K562 (cell line): ENCODE measurements at regions not wholly inside any gene's neighbourhood (a gene's known extent, or its start where the extent isn't known, plus 50 kb on each side); places are given as distances from the start of the nearest gene placed in this dataset.
"Not testable (repeated sequence)": the region's sequence is repeated elsewhere in the genome, so short reads cannot be mapped to it uniquely, and the experiment has no call there.

Experiments
- ATAC-seq: fragments of 200-7000 bp; cut with Tn5 transposase; 3 replicates; pipeline ENCODE4 v1.9.1; 2020; ENCODE audit warnings: moderate library complexity
- BruUV-seq: library from RNA; stranded (reverse); fragments of 400-500 nt; replicated peaks from 2 replicates; lab custom pipeline; 2021; lab: Mats Ljungman, UMichigan
- CTCF ChIA-PET: fragments of 300-600 bp; formaldehyde crosslinking; extraction: SDS; loops from one replicate; lab custom pipeline; 2021; ENCODE audit warnings: low intra/inter-chr PET ratio; lab: Yijun Ruan, JAX
- POLR2A ChIA-PET: fragments of 300-600, 350-650 bp; sonication (Branson Sonifier 250); formaldehyde crosslinking; extraction: SDS; loops from one replicate; lab custom pipeline; 2021; ENCODE audit warnings: antibody characterized with exemption, inconsistent platforms; lab: Yijun Ruan, JAX
- DNase-seq, 4 experiments: peaks; one replicate each; pipeline versions ENCODE4 v3.0.0 to v3.0.0-alpha.2; 2011 to 2018; ENCODE audit warnings: low spot score in 3 of 4, mixed read lengths in 3 of 4; ENCODE audit errors: extremely low read depth in 1 of 4
- FAIRE-seq: peaks from 2 replicates; lab custom pipeline; 2011; peaks lifted over from hg19 to GRCh38; lab: Jason Lieb, UNC
- H2AFZ ChIP-seq: 2 replicates; pipeline ENCODE4 v1.6.0; 2011; ENCODE audit warnings: low read depth, low read length, control low read depth, inconsistent platforms
- H3K27ac ChIP-seq: fragments of 200-600 bp; 3 replicates; pipeline ENCODE4 v1.8.0; 2011; ENCODE audit warnings: low read depth, mild to moderate bottlenecking, control low read depth, inconsistent platforms, low read length, moderate library complexity, mixed read lengths; ENCODE audit errors: extremely low read depth
- H3K27me3 ChIP-seq, 2 experiments: fragments of 300-600 bp in 1 of 2; 2 replicates in 1 of 2; 3 replicates in 1 of 2; pipeline versions ENCODE4 v1.6.0 to v1.8.0; 2011; ENCODE audit warnings: inconsistent platforms in 2 of 2, low read length in 2 of 2, mild to moderate bottlenecking in 1 of 2, mixed read lengths in 1 of 2, moderate library complexity in 1 of 2; ENCODE audit not compliant: control insufficient read depth in 2 of 2, insufficient read depth in 2 of 2
- H3K36me3 ChIP-seq: fragments of 300-600 bp; 3 replicates; pipeline ENCODE4 v1.8.0; 2011; ENCODE audit warnings: mild to moderate bottlenecking, low read length, inconsistent platforms; ENCODE audit not compliant: control insufficient read depth, insufficient read depth
- H3K4me1 ChIP-seq, 2 experiments: fragments of 200-600 bp in 1 of 2; replicated peaks in 1 of 2; 2 replicates in 1 of 2; 3 replicates in 1 of 2; pipeline versions ENCODE4 v1.5.1 to v1.8.0; 2011; ENCODE audit warnings: inconsistent platforms in 2 of 2, low read length in 2 of 2, mild to moderate bottlenecking in 1 of 2, mixed read lengths in 1 of 2, moderate library complexity in 1 of 2; ENCODE audit not compliant: control insufficient read depth in 2 of 2, insufficient read depth in 2 of 2
- H3K4me2 ChIP-seq: 2 replicates; pipeline ENCODE4 v1.6.1; 2011; ENCODE audit warnings: low read length, control low read depth, inconsistent platforms, mixed read lengths; ENCODE audit not compliant: insufficient read depth
- H3K4me3 ChIP-seq: fragments of 200-600 bp; sonication (generic), shearing (Covaris generic); 2 replicates; pipeline ENCODE4 v1.5.1; 2016; ENCODE audit warnings: control low read depth, inconsistent platforms
- H3K79me2 ChIP-seq: fragments of 200-600 bp; 3 replicates; pipeline ENCODE4 v1.8.0; 2011; ENCODE audit warnings: low read length, inconsistent platforms; ENCODE audit not compliant: control insufficient read depth, insufficient read depth
- H3K9ac ChIP-seq, 2 experiments: 2 replicates each; pipeline versions ENCODE4 v1.6.0 to v1.6.1; 2011; ENCODE audit warnings: low read depth in 2 of 2, low read length in 2 of 2, control low read depth in 1 of 2, inconsistent platforms in 1 of 2, mild to moderate bottlenecking in 1 of 2, mixed read lengths in 1 of 2; ENCODE audit not compliant: insufficient read depth in 1 of 2
- H3K9me1 ChIP-seq: one replicate; pipeline ENCODE4 v1.6.0; 2011; ENCODE audit warnings: inconsistent platforms, mild to moderate bottlenecking, low read length, moderate library complexity; ENCODE audit not compliant: control insufficient read depth, insufficient read depth
- H3K9me3 ChIP-seq: replicated peaks from 2 replicates; pipeline ENCODE4 v1.5.1; 2011; ENCODE audit warnings: low read depth, low read length, inconsistent platforms; ENCODE audit not compliant: control insufficient read depth, insufficient read depth
- H4K20me1 ChIP-seq: replicated peaks from 2 replicates; pipeline ENCODE4 v1.6.1; 2011; ENCODE audit warnings: low read length, inconsistent platforms, mixed read lengths; ENCODE audit not compliant: control insufficient read depth, insufficient read depth
- BMI1 ChIP-seq: fragments of 150-350 bp; IDR thresholded peaks from 2 replicates; pipeline ENCODE4 v1.6.1; 2014; ENCODE audit warnings: low read length
- ESRRA ChIP-seq: fragments of 450-650 bp; IDR thresholded peaks from 2 replicates; pipeline ENCODE4 v1.6.1; 2014; ENCODE audit warnings: low read depth, mild to moderate bottlenecking, moderate library complexity, borderline replicate concordance
- KLF1 ChIP-seq: fragments of 450-650 bp; IDR thresholded peaks from 2 replicates; pipeline ENCODE4 v1.6.1; 2016; ENCODE audit warnings: missing genetic modification characterization, missing compliant biosample characterization
- PHB2 ChIP-seq: fragments of 450-650 bp; IDR thresholded peaks from 2 replicates; pipeline ENCODE4 v1.6.1; 2017; ENCODE audit warnings: low read depth
- PRMT5 ChIP-seq: sonication (generic); formaldehyde crosslinking; IDR thresholded peaks from 2 replicates; pipeline ENCODE4 v1.5.0; 2020; ENCODE audit warnings: missing genetic modification reagents
- SPI1 ChIP-seq: IDR thresholded peaks from 2 replicates; pipeline ENCODE4 v1.6.1; 2011; ENCODE audit warnings: low read depth, low read length, control low read depth, borderline replicate concordance
- ZSCAN29 ChIP-seq: fragments of 450-650 bp; IDR thresholded peaks from 2 replicates; pipeline ENCODE4 v1.6.1; 2017
- WGBS: fragments of 100-300 bp; shearing (Covaris generic); methylation state at CpG from one replicate; pipeline ENCODE4 v1.1.6; 2016; ENCODE audit warnings: low coverage, mixed read lengths; ENCODE audit not compliant: insufficient coverage; ENCODE audit errors: missing lambda C conversion rate; 5-methylcytosine and 5-hydroxymethylcytosine counted together
- in situ Hi-C: fragments of 300-500 bp; cut with MboI; formaldehyde crosslinking; loops from 4 replicates; pipeline ENCODE4 v1.15.0; 2018; ENCODE audit warnings: inconsistent platforms, mixed read lengths
- intact Hi-C: fragments of 100-400 bp; cut with micrococcal nuclease; formaldehyde crosslinking; loops from 2 replicates; pipeline ENCODE4 v1.14.2; 2022

DNA sequence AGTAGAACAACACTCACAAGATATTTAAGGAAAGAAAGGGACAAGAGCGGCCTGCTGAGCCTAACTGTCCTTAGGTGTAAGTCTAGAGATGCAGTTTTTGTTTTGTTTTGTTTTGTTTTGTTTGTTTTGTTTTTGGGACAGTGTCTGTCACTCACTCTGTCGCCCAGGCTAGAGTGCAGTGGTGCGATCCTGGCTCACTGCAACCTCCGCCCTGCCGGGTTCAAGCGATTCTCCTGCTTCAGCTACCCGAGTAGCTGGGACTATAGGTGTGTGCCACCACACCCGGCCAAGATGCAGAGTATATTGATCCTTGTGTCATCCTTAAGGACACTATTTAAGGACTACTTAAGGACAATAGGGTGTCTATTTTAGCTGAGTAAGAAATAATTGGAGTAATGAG is 84.1 kb upstream of the PARD3 start:
- Histone ChIP-seq H4K20me1 (no peaks in the 10 kb centered on the region), H3K9ac (no peak overlapping the region), H3K4me1 (no peaks in the 10 kb centered on the region), H3K27ac (no peak overlapping the region), H3K4me2 (no peak overlapping the region), H3K36me3 (no peaks in the 10 kb centered on the region), H2AFZ (no peak overlapping the region), H3K4me3 (no peak overlapping the region), H3K9me3 (no peaks in the 10 kb centered on the region), H3K79me2 (no peaks in the 10 kb centered on the region), H3K9me1 (no peaks in the 10 kb centered on the region), H3K27me3 (peaks cover 9 to 27% of the 10 kb centered on the region in 2 experiments; a peak in 4 of 5 replicates)
- in situ Hi-C loops, result no loop called here
- CTCF ChIA-PET, result no interaction called here
- FAIRE-seq, result no peak
- WGBS, result under 1% methylated on average over 8 of the region's 8 CpGs
- no peak for ATAC-seq
- no peak for DNase-seq
- POLR2A ChIA-PET, result interaction anchor here (0.6 to 1.2 kb wide), 2 partner anchors 10 to 158 kb away, joined by 3 to 4 read pairs; no protein-coding TSS in a partner anchor
- intact Hi-C loops, result no loop called here
- no peak for TF ChIP-seq BMI1
- BruUV-seq, result no TSS peak

DNA sequence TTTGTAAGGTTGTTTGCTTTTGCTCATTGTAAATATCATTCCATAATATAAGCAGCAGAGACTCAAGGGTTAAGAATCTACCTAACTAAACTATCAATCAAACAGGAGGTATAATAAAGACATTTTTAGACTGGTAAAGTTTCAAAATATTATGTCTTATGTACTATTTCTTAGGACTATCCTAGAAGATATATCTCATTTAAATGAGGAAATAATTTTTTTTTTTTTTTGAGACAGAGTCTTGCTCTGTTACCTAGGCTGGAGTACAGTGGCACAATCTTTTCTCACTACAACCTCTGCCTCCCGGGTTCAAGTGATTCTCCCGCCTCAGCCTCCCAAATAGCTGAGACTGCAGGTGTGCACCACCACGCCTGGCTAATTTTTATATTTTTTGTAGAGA is 80.9 kb upstream of the PARD3 start:
- H3K79me2 ChIP-seq, result no peaks in the 10 kb centered on the region
- intact Hi-C loops, result no loop called here
- H3K9ac ChIP-seq, result no peak overlapping the region
- in situ Hi-C loops, result no loop called here
- H3K4me2 ChIP-seq, result no peak overlapping the region
- H3K27me3 ChIP-seq, result peaks cover 9 to 33% of the 10 kb centered on the region in 2 experiments; a peak in 4 of 5 replicates
- no peaks in the 10 kb centered on the region for H3K9me1 ChIP-seq
- H3K9me3 ChIP-seq, result no peaks in the 10 kb centered on the region
- H3K36me3 ChIP-seq, result no peaks in the 10 kb centered on the region
- H3K27ac ChIP-seq, result no peak overlapping the region
- ChIA-PET CTCF (no interaction called here), POLR2A (no interaction called here)
- no peak overlapping the region for H3K4me3 ChIP-seq
- DNase-seq (no peak), ATAC-seq (no peak), FAIRE-seq (no peak)
- BruUV-seq, result no TSS peak
- H2AFZ ChIP-seq, result no peak overlapping the region
- TF ChIP-seq SPI1, result no peak
- TF ChIP-seq ZSCAN29, result no peak
- no peak for TF ChIP-seq PHB2
- no peak for TF ChIP-seq ESRRA
- no peak for TF ChIP-seq KLF1 (tag)
- no peak for TF ChIP-seq PRMT5 (CRISPR knock-in tag)
- H3K4me1 ChIP-seq, result no peaks in the 10 kb centered on the region
- WGBS, result 0% methylated on average over 3 of the region's 3 CpGs
- no peaks in the 10 kb centered on the region for H4K20me1 ChIP-seq

DNA sequence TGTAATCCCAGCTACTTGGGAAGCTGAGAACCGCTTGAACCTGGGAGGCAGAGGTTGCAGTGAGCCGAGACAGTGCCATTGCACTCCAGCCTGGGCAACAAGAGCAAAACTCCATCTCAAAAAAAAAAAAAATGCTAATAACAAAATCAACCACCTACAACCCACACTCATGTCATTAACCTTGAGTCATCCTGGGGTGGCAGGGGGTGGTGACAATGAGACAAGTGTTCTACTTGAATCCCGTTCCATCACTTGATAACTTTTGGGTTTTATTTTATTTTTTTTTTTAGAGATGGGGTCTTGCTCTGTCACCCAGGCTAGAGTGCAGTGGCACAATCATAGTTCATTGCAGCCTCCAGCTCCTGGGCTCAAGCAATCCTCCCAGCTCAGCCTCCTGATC is 80.0 kb upstream of the PARD3 start:
- 0% methylated on average over 3 of the region's 3 CpGs for WGBS
- in situ Hi-C loops, H3K9ac ChIP-seq, H2AFZ ChIP-seq, FAIRE-seq, H3K4me1 ChIP-seq, H3K4me2 ChIP-seq, H4K20me1 ChIP-seq, POLR2A ChIA-PET, H3K9me1 ChIP-seq, intact Hi-C loops, DNase-seq, CTCF ChIA-PET, H3K4me3 ChIP-seq, H3K36me3 ChIP-seq, H3K9me3 ChIP-seq, H3K79me2 ChIP-seq, BruUV-seq, ATAC-seq, H3K27ac ChIP-seq: not testable (repeated sequence)
- H3K27me3 ChIP-seq, result peaks cover 9 to 30% of the 10 kb centered on the region in 2 experiments; a peak in 4 of 5 replicates
